ENCODE measurements at regions not wholly inside any gene's neighbourhood (a gene's known extent, or its start where the extent isn't known, plus 50 kb on each side); places are given as distances from the start of the nearest gene placed in this dataset.

- DNase-seq (ENCODE audit: extremely low read depth, insufficient read length), result no peak
- no peak overlapping the region for H3K4me3 ChIP-seq (replicated peaks; ENCODE audit: low read depth, low read length)
- TF ChIP-seq, protein P1, sequence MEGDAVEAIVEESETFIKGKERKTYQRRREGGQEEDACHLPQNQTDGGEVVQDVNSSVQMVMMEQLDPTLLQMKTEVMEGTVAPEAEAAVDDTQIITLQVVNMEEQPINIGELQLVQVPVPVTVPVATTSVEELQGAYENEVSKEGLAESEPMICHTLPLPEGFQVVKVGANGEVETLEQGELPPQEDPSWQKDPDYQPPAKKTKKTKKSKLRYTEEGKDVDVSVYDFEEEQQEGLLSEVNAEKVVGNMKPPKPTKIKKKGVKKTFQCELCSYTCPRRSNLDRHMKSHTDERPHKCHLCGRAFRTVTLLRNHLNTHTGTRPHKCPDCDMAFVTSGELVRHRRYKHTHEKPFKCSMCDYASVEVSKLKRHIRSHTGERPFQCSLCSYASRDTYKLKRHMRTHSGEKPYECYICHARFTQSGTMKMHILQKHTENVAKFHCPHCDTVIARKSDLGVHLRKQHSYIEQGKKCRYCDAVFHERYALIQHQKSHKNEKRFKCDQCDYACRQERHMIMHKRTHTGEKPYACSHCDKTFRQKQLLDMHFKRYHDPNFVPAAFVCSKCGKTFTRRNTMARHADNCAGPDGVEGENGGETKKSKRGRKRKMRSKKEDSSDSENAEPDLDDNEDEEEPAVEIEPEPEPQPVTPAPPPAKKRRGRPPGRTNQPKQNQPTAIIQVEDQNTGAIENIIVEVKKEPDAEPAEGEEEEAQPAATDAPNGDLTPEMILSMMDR (IDR thresholded peaks at IDR 0.05; ENCODE audit: insufficient read depth, low read length, poor library complexity, severe bottlenecking), result no peak
Observed at GRCh38 chr2:176768185-176768584, 444.4 kb upstream of the HNRNPA3 start.

DNA sequence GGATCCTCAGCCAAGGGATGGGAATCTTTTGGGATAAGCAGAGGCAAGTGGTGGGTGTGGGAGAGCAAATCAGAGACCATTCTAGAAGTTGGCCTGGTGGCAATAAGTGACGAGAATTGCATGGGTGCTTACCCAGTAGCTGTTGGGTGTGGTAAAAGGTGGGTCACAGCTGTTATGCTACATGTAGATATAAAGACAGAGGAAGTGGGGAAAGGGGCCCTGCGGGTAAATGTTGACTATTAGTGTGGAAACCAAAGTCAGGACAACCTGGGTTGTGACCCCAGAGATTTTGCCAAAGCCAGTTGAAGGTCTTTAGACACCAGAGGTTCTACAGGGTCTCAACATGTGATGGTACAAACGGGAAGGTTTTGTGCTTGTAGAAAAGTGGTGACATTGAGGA lies 443.6 kb upstream of the HNRNPA3 start:
- no peaks in the 10 kb centered on the region for H3K36me3 ChIP-seq (ENCODE audit: control insufficient read depth, insufficient read depth, low read length)
- H3K27me3 ChIP-seq (replicated peaks; ENCODE audit: control insufficient read depth, insufficient read depth, low read length), result no peaks in the 10 kb centered on the region
- TF ChIP-seq, protein P1 (IDR thresholded peaks at IDR 0.05; ENCODE audit: insufficient read depth, low read length, poor library complexity, severe bottlenecking), result no peak
- DNase-seq (ENCODE audit: extremely low read depth, insufficient read length), result peak; percentile 10
- H3K4me3 ChIP-seq (replicated peaks; ENCODE audit: low read depth, low read length), result no peak overlapping the region

More at GRCh38 chr2:176768185-176768584, 444.4 kb upstream of the HNRNPA3 start:
- no peaks in the 10 kb centered on the region for H3K27me3 ChIP-seq (replicated peaks; ENCODE audit: control insufficient read depth, insufficient read depth, low read length)
- no peaks in the 10 kb centered on the region for H3K36me3 ChIP-seq (ENCODE audit: control insufficient read depth, insufficient read depth, low read length)

- H3K4me3 ChIP-seq (replicated peaks; ENCODE audit: low read depth, low read length), result no peak overlapping the region
- H3K36me3 ChIP-seq (ENCODE audit: control insufficient read depth, insufficient read depth, low read length), result no peaks in the 10 kb centered on the region
- DNase-seq (ENCODE audit: extremely low read depth, insufficient read length), result no peak
- TF ChIP-seq, protein P1 (IDR thresholded peaks at IDR 0.05; ENCODE audit: insufficient read depth, low read length, poor library complexity, severe bottlenecking), result no peak
- no peaks in the 10 kb centered on the region for H3K27me3 ChIP-seq (replicated peaks; ENCODE audit: control insufficient read depth, insufficient read depth, low read length)
Observed at GRCh38 chr2:176769499-176770370, 442.9 kb upstream of the HNRNPA3 start.

DNA sequence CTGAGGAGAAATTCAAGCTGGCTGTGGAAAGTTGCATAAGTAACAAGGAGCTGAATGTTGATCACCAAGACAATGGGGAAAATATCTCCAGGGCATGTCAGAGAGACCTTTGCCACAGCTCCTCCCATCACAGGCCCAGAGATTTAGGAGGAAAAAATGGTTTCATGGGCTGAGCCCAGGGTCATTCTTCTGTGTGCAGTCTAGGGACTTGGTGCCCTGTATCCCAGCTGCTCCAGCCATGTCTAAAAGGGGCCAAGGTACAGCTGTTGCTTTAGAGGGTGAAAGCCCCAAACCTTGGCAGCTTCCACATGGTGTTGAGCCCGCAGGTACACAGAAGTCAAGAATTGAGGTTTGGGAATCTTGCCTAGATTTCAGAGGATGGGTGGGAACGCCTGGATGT lies 439.8 kb upstream of the HNRNPA3 start:
- Histone ChIP-seq H3K36me3 (ENCODE audit: control insufficient read depth, insufficient read depth, low read length) (no peaks in the 10 kb centered on the region), H3K4me3 (replicated peaks; ENCODE audit: low read depth, low read length) (no peak overlapping the region), H3K27me3 (replicated peaks; ENCODE audit: control insufficient read depth, insufficient read depth, low read length) (no peaks in the 10 kb centered on the region)
- TF ChIP-seq, protein P1 (IDR thresholded peaks at IDR 0.05; ENCODE audit: insufficient read depth, low read length, poor library complexity, severe bottlenecking), result no peak
- no peak for DNase-seq (ENCODE audit: extremely low read depth, insufficient read length)

DNA sequence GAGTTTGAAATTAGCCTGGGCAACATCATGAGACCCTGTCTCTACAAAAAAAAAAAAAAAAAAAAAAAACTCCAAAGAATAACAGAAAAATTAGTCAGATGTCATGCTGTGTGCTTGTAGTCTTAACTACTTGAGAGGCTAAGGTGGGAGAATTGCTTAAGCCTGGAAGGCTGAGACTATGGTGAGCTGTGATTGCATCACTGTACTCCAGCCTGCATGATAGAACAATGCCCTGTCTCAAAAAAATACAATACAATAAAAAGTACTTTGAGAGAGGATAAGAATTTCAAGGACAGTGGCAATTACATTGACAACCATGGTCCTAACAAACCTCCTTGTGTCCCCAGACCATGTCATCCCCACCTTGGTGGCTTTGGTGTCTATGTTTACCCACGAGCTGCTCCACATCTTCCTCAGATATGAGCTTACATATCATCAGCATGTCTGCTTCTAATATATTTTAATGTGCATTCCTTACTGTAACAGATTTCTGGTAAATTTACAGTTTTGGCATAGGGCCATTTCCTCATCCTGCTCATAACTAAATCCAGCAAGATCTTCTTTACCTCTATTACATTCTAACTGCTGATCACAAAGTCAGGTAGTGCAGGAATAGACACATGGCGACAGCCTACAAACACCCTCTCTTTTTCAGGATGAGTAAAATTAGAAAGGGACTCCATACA lies 437.7 kb upstream of the HNRNPA3 start:
- TF ChIP-seq, protein P1 (IDR thresholded peaks at IDR 0.05; ENCODE audit: insufficient read depth, low read length, poor library complexity, severe bottlenecking), result no peak
- H3K36me3 ChIP-seq (ENCODE audit: control insufficient read depth, insufficient read depth, low read length), result no peaks in the 10 kb centered on the region
- no peak for DNase-seq (ENCODE audit: extremely low read depth, insufficient read length)
- no peak overlapping the region for H3K4me3 ChIP-seq (replicated peaks; ENCODE audit: low read depth, low read length)
- H3K27me3 ChIP-seq (replicated peaks; ENCODE audit: control insufficient read depth, insufficient read depth, low read length), result no peaks in the 10 kb centered on the region

All from GM06990 (cell line).